Breast epithelium (tissue), 3 donors: ENCODE measurements at regions not wholly inside any gene's neighbourhood (a gene's known extent, or its start where the extent isn't known, plus 50 kb on each side); places are given as distances from the start of the nearest gene placed in this dataset.

Experiments
- POLR2A ChIP-seq: fragments of 450-650 bp; IDR thresholded peaks from one replicate; pipeline ENCODE4 v1.6.1; 2016; ENCODE audit warnings: antibody characterized with exemption, mild to moderate bottlenecking, moderate library complexity
- POLR2AphosphoS5 ChIP-seq, 3 donors: sonication (generic); formaldehyde crosslinking; IDR thresholded peaks; one replicate each; pipeline ENCODE4 v1.6.1; 2017; ENCODE audit warnings: antibody characterized with exemption in 3 of 3
- TF ChIP-seq, protein P1 (sequence below), 3 donors: fragments of 450-650 bp; IDR thresholded peaks; one replicate each; pipeline ENCODE4 v1.5.1; 2016 to 2017; ENCODE audit warnings: antibody characterized with exemption in 3 of 3, mild to moderate bottlenecking in 3 of 3, moderate library complexity in 3 of 3

- no peak for TF ChIP-seq POLR2A
- no peak for TF ChIP-seq POLR2AphosphoS5 (IDR thresholded peaks at IDR 0.05)
- TF ChIP-seq, protein P1, sequence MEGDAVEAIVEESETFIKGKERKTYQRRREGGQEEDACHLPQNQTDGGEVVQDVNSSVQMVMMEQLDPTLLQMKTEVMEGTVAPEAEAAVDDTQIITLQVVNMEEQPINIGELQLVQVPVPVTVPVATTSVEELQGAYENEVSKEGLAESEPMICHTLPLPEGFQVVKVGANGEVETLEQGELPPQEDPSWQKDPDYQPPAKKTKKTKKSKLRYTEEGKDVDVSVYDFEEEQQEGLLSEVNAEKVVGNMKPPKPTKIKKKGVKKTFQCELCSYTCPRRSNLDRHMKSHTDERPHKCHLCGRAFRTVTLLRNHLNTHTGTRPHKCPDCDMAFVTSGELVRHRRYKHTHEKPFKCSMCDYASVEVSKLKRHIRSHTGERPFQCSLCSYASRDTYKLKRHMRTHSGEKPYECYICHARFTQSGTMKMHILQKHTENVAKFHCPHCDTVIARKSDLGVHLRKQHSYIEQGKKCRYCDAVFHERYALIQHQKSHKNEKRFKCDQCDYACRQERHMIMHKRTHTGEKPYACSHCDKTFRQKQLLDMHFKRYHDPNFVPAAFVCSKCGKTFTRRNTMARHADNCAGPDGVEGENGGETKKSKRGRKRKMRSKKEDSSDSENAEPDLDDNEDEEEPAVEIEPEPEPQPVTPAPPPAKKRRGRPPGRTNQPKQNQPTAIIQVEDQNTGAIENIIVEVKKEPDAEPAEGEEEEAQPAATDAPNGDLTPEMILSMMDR (IDR thresholded peaks at IDR 0.05): no peak
Observed at GRCh38 chr1:72397786-72398185, 115.4 kb upstream of the NEGR1 start.
